ENCODE measurements at regions not wholly inside any gene's neighbourhood (a gene's known extent, or its start where the extent isn't known, plus 50 kb on each side); places are given as distances from the start of the nearest gene placed in this dataset.

- Histone ChIP-seq H3K4me3 (ENCODE audit: low read depth, low read length) (no peak overlapping the region), H3K4me1 (no peaks in the 10 kb centered on the region), H2AFZ (no peak overlapping the region), H3K27me3 (ENCODE audit: control insufficient read depth, insufficient read depth, low read length) (no peaks in the 10 kb centered on the region), H3K9ac (no peak overlapping the region), H3K9me3 (ENCODE audit: control insufficient read depth, low read length) (no peaks in the 10 kb centered on the region), H3K27ac (no peak overlapping the region), H3K4me2 (ENCODE audit: low read length) (no peak overlapping the region), H3K36me3 (ENCODE audit: control insufficient read depth, insufficient read depth, low read length) (no peaks in the 10 kb centered on the region), H3K79me2 (no peaks in the 10 kb centered on the region)
- TF ChIP-seq CTCF (IDR thresholded peaks at IDR 0.05), result no peak
Observed at GRCh38 chr6:113289166-113289565, 568.0 kb upstream of the MARCKS start.

- TF ChIP-seq CTCF (IDR thresholded peaks at IDR 0.05), result no peak
- Histone ChIP-seq H3K27me3 (ENCODE audit: control insufficient read depth, insufficient read depth, low read length) (no peaks in the 10 kb centered on the region), H3K36me3 (ENCODE audit: control insufficient read depth, insufficient read depth, low read length) (no peaks in the 10 kb centered on the region)
Observed at GRCh38 chr6:113290684-113291083, 566.5 kb upstream of the MARCKS start.

GRCh38 chr6:113291751-113292445, 565.2 kb upstream of the MARCKS start:
- Histone ChIP-seq H3K27ac (no peak overlapping the region), H3K4me3 (ENCODE audit: low read depth, low read length) (no peak overlapping the region)

More at GRCh38 chr6:113290684-113291083, 566.5 kb upstream of the MARCKS start:
- Histone ChIP-seq H3K4me1 (no peaks in the 10 kb centered on the region), H3K9me3 (ENCODE audit: control insufficient read depth, low read length) (no peaks in the 10 kb centered on the region), H3K4me3 (ENCODE audit: low read depth, low read length) (no peak overlapping the region), H3K4me2 (ENCODE audit: low read length) (no peak overlapping the region), H3K9ac (no peak overlapping the region), H3K79me2 (no peaks in the 10 kb centered on the region), H3K27ac (no peak overlapping the region), H2AFZ (no peak overlapping the region)

GRCh38 chr6:113292646-113293422, 564.3 kb upstream of the MARCKS start:
- H3K4me3 ChIP-seq (ENCODE audit: low read depth, low read length), result no peak overlapping the region
- H3K4me2 ChIP-seq (ENCODE audit: low read length), result no peak overlapping the region
- H3K36me3 ChIP-seq (ENCODE audit: control insufficient read depth, insufficient read depth, low read length), result no peaks in the 10 kb centered on the region
- no peaks in the 10 kb centered on the region for H3K4me1 ChIP-seq
- no peak overlapping the region for H3K27ac ChIP-seq
- H2AFZ ChIP-seq, result no peak overlapping the region
- no peak for TF ChIP-seq CTCF (IDR thresholded peaks at IDR 0.05)
- H3K9me3 ChIP-seq (ENCODE audit: control insufficient read depth, low read length), result no peaks in the 10 kb centered on the region
- H3K79me2 ChIP-seq, result no peaks in the 10 kb centered on the region
- H3K9ac ChIP-seq, result no peak overlapping the region
- no peaks in the 10 kb centered on the region for H3K27me3 ChIP-seq (ENCODE audit: control insufficient read depth, insufficient read depth, low read length)

More at GRCh38 chr6:113291751-113292445, 565.2 kb upstream of the MARCKS start:
- Histone ChIP-seq H3K36me3 (ENCODE audit: control insufficient read depth, insufficient read depth, low read length) (no peaks in the 10 kb centered on the region), H3K4me2 (ENCODE audit: low read length) (no peak overlapping the region), H3K79me2 (no peaks in the 10 kb centered on the region), H3K9ac (no peak overlapping the region), H3K27me3 (ENCODE audit: control insufficient read depth, insufficient read depth, low read length) (no peaks in the 10 kb centered on the region), H2AFZ (no peak overlapping the region), H3K4me1 (no peaks in the 10 kb centered on the region), H3K9me3 (ENCODE audit: control insufficient read depth, low read length) (no peaks in the 10 kb centered on the region)
- TF ChIP-seq CTCF (IDR thresholded peaks at IDR 0.05), result no peak
